Astrocyte (in vitro differentiated cells and primary cell): ENCODE measurements at regions not wholly inside any gene's neighbourhood (a gene's known extent, or its start where the extent isn't known, plus 50 kb on each side); places are given as distances from the start of the nearest gene placed in this dataset.

Experiments
- DNase-seq: peaks from one replicate; pipeline ENCODE4 v3.0.0-alpha.2; 2010; ENCODE audit warnings: low read depth
- FAIRE-seq: peaks from 2 replicates; lab custom pipeline; 2011; peaks lifted over from hg19 to GRCh38; lab: Jason Lieb, UNC
- H2AFZ ChIP-seq: 2 replicates; pipeline ENCODE4 v1.6.0; 2012; ENCODE audit warnings: low read depth, low read length, inconsistent platforms
- H3K27ac ChIP-seq: 2 replicates; pipeline ENCODE4 v1.5.1; 2011; ENCODE audit warnings: low read depth, low read length, inconsistent platforms
- H3K27me3 ChIP-seq: 2 replicates; pipeline ENCODE4 v1.6.0; 2011; ENCODE audit warnings: low read length, inconsistent platforms; ENCODE audit not compliant: insufficient read depth
- H3K36me3 ChIP-seq: 2 replicates; pipeline ENCODE4 v1.5.1; 2011; ENCODE audit warnings: low read length, inconsistent platforms; ENCODE audit not compliant: insufficient read depth
- H3K4me1 ChIP-seq: 2 replicates; pipeline ENCODE4 v1.5.1; 2011; ENCODE audit warnings: low read length, inconsistent platforms; ENCODE audit not compliant: insufficient read depth
- H3K4me2 ChIP-seq: 2 replicates; pipeline ENCODE4 v1.6.0; 2012; ENCODE audit warnings: low read length, inconsistent platforms
- H3K4me3 ChIP-seq: 2 replicates; pipeline ENCODE4 v1.5.1; 2011; ENCODE audit warnings: low read depth, mild to moderate bottlenecking, low read length, inconsistent platforms; ENCODE audit not compliant: insufficient read depth
- H3K79me2 ChIP-seq: 2 replicates; pipeline ENCODE4 v1.6.0; 2012; ENCODE audit warnings: mild to moderate bottlenecking, low read length, inconsistent platforms; ENCODE audit not compliant: insufficient read depth
- H3K9ac ChIP-seq: 2 replicates; pipeline ENCODE4 v1.6.0; 2012; ENCODE audit warnings: mild to moderate bottlenecking, low read length, inconsistent platforms
- H3K9me3 ChIP-seq: 2 replicates; pipeline ENCODE4 v1.5.1; 2012; ENCODE audit warnings: low read depth, mild to moderate bottlenecking, low read length, inconsistent platforms; ENCODE audit not compliant: insufficient read depth
- H4K20me1 ChIP-seq: 2 replicates; pipeline ENCODE4 v1.6.0; 2012; ENCODE audit warnings: low read length, inconsistent platforms; ENCODE audit not compliant: insufficient read depth
- H3K27ac Mint-ChIP-seq: one replicate; pipeline ENCODE4 v1.8.0; 2021; ENCODE audit warnings: mild to moderate bottlenecking, mixed read lengths; ENCODE audit not compliant: unreplicated experiment
- H3K27me3 Mint-ChIP-seq: one replicate; pipeline ENCODE4 v1.8.0; 2021; ENCODE audit warnings: low read depth, mixed read lengths; ENCODE audit not compliant: unreplicated experiment
- H3K36me3 Mint-ChIP-seq: one replicate; pipeline ENCODE4 v1.8.0; 2021; ENCODE audit warnings: low read depth, mixed read lengths; ENCODE audit not compliant: unreplicated experiment
- H3K4me1 Mint-ChIP-seq: one replicate; pipeline ENCODE4 v1.8.0; 2021; ENCODE audit warnings: low read depth, mixed read lengths; ENCODE audit not compliant: unreplicated experiment
- H3K4me3 Mint-ChIP-seq: one replicate; pipeline ENCODE4 v1.8.0; 2021; ENCODE audit warnings: mild to moderate bottlenecking, moderate library complexity, mixed read lengths; ENCODE audit not compliant: unreplicated experiment
- H3K9me3 Mint-ChIP-seq: one replicate; pipeline ENCODE4 v1.8.0; 2021; ENCODE audit warnings: mild to moderate bottlenecking, mixed read lengths; ENCODE audit not compliant: unreplicated experiment
- CTCF ChIP-seq: IDR thresholded peaks from 2 replicates; pipeline ENCODE4 v1.5.1; 2011; ENCODE audit warnings: low read depth, mild to moderate bottlenecking, inconsistent platforms, low read length, moderate library complexity; ENCODE audit not compliant: insufficient read depth
- EZH2 ChIP-seq: IDR thresholded peaks from 2 replicates; pipeline ENCODE4 v1.6.1; 2012; ENCODE audit warnings: mild to moderate bottlenecking, low read length, inconsistent platforms; ENCODE audit not compliant: insufficient read depth

DNA sequence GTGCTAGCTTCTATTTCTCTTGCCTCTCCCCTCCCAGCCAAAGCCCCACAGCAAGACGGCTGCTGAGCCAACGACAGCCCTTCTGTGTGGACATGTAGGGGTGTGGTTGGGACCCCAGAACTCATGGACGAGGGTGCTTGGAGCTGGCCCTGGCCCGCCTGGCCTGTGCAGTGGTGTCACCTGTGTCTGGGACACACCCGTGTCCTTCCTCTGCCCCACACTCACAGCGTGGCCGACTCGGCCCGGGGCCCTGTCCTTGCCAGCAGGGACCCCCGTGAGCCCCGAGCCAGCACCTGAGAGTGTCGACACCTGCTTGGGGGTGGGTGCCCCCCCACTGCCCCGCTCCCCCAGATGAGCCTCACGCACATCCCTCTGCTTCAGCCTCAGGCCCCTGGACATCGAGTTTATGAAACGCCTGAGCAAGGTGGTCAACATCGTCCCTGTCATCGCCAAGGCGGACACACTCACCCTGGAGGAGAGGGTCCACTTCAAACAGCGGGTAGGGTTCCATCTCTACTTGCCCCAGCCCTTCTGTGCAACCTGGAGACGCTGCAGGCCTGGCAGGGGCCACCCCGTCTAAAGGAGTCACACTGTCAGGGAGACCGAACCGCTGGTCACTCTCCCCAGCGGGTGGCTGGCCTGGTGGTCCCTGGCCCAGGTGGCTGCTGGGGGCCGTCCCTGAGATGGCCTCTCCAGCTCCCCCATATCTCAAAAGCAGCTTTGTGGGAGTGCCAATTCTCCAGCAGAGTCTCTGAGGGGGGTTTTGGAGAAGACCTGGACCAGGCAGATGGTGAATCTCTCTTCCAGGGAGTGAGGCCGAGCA, 349.8 kb downstream of the SEC14L1 start:
- Histone ChIP-seq H2AFZ (no peak overlapping the region), H3K79me2 (peaks cover 21% of the 10 kb centered on the region), H3K4me3 (no peak overlapping the region), H3K4me2 (no peak overlapping the region), H3K9ac (no peak overlapping the region), H3K27ac (no peak overlapping the region), H3K27me3 (no peaks in the 10 kb centered on the region), H3K4me1 (peaks cover 6% of the 10 kb centered on the region), H4K20me1 (peaks cover 71% of the 10 kb centered on the region), H3K36me3 (peaks cover 14% of the 10 kb centered on the region), H3K9me3 (no peaks in the 10 kb centered on the region)
- no peak for DNase-seq
- no peaks in the 10 kb centered on the region for H3K27me3 Mint-ChIP-seq
- no peak for FAIRE-seq
- no peaks in the 10 kb centered on the region for H3K9me3 Mint-ChIP-seq
- TF ChIP-seq CTCF (no peak), EZH2 (no peak)
- peaks cover 3% of the 10 kb centered on the region for H3K36me3 Mint-ChIP-seq
- no peak overlapping the region for H3K27ac Mint-ChIP-seq
- H3K4me3 Mint-ChIP-seq: no peak overlapping the region
- peaks cover 1% of the 10 kb centered on the region for H3K4me1 Mint-ChIP-seq

- Histone ChIP-seq H3K36me3 (peaks cover 18% of the 10 kb centered on the region), H3K9ac (no peak overlapping the region), H2AFZ (no peak overlapping the region), H3K4me2 (no peak overlapping the region), H3K27ac (no peak overlapping the region), H3K27me3 (no peaks in the 10 kb centered on the region), H3K9me3 (no peaks in the 10 kb centered on the region), H4K20me1 (peaks cover 59% of the 10 kb centered on the region), H3K79me2 (peaks cover 7% of the 10 kb centered on the region), H3K4me3 (no peak overlapping the region), H3K4me1 (peaks cover 6% of the 10 kb centered on the region)
- Mint-ChIP-seq H3K4me3 (no peak overlapping the region), H3K4me1 (peaks cover 1% of the 10 kb centered on the region), H3K9me3 (no peaks in the 10 kb centered on the region), H3K36me3 (peaks cover 3% of the 10 kb centered on the region), H3K27ac (no peak overlapping the region), H3K27me3 (no peaks in the 10 kb centered on the region)
- DNase-seq (no peak), FAIRE-seq (no peak)
- TF ChIP-seq CTCF (no peak), EZH2 (no peak)
Measured at GRCh38 chr17:77491921-77492445, 351.2 kb downstream of the SEC14L1 start.
